ENCODE measurements at regions not wholly inside any gene's neighbourhood (a gene's known extent, or its start where the extent isn't known, plus 50 kb on each side); places are given as distances from the start of the nearest gene placed in this dataset.

- H3K27me3 ChIP-seq (ENCODE audit: insufficient read depth, low read length), result no peaks in the 10 kb centered on the region
- no peaks in the 10 kb centered on the region for H3K9me2 ChIP-seq (ENCODE audit: low read depth, low read length)
- no peaks in the 10 kb centered on the region for H3K4me1 ChIP-seq (ENCODE audit: insufficient read depth, low read length, severe bottlenecking)
- no peaks in the 10 kb centered on the region for H3K36me3 ChIP-seq (ENCODE audit: insufficient read depth, low read length)
- no peak overlapping the region for H2AFZ ChIP-seq (ENCODE audit: low read length)
- H3K27ac ChIP-seq (ENCODE audit: low read depth, low read length, poor library complexity, severe bottlenecking), result no peak overlapping the region
- H4K20me1 ChIP-seq (ENCODE audit: insufficient read depth, low read length), result no peaks in the 10 kb centered on the region
- no peaks in the 10 kb centered on the region for H3F3A ChIP-seq (ENCODE audit: insufficient read depth, low read length)
- no peak overlapping the region for H3K4me3 ChIP-seq (ENCODE audit: low read depth, low read length, poor library complexity, severe bottlenecking)
- H3K79me2 ChIP-seq (ENCODE audit: insufficient read depth, low read length), result no peaks in the 10 kb centered on the region
- no peak for TF ChIP-seq EZH2 (IDR thresholded peaks at IDR 0.05; ENCODE audit: borderline replicate concordance, low read length)
- TF ChIP-seq CTCF (IDR thresholded peaks at IDR 0.05; ENCODE audit: low read length), result no peak
- no peak overlapping the region for H3K4me2 ChIP-seq (ENCODE audit: low read length)
- H3K9me3 ChIP-seq (ENCODE audit: low read length), result no peaks in the 10 kb centered on the region
- H3K9ac ChIP-seq (ENCODE audit: low read length), result no peak overlapping the region
Observed at GRCh38 chr2:215677481-215677880, 241.6 kb upstream of the FN1 start.

- H3K4me3 ChIP-seq (ENCODE audit: low read depth, low read length, poor library complexity, severe bottlenecking), result no peak overlapping the region
- H3K4me1 ChIP-seq (ENCODE audit: insufficient read depth, low read length, severe bottlenecking), result no peaks in the 10 kb centered on the region
- no peaks in the 10 kb centered on the region for H3F3A ChIP-seq (ENCODE audit: insufficient read depth, low read length)
- H3K79me2 ChIP-seq (ENCODE audit: insufficient read depth, low read length), result no peaks in the 10 kb centered on the region
- no peak overlapping the region for H3K27ac ChIP-seq (ENCODE audit: low read depth, low read length, poor library complexity, severe bottlenecking)
- H4K20me1 ChIP-seq (ENCODE audit: insufficient read depth, low read length), result no peaks in the 10 kb centered on the region
- no peak overlapping the region for H3K9ac ChIP-seq (ENCODE audit: low read length)
- TF ChIP-seq CTCF (IDR thresholded peaks at IDR 0.05; ENCODE audit: low read length), result no peak
- TF ChIP-seq EZH2 (IDR thresholded peaks at IDR 0.05; ENCODE audit: borderline replicate concordance, low read length), result no peak
- no peaks in the 10 kb centered on the region for H3K9me2 ChIP-seq (ENCODE audit: low read depth, low read length)
- no peaks in the 10 kb centered on the region for H3K9me3 ChIP-seq (ENCODE audit: low read length)
- no peaks in the 10 kb centered on the region for H3K27me3 ChIP-seq (ENCODE audit: insufficient read depth, low read length)
- no peaks in the 10 kb centered on the region for H3K36me3 ChIP-seq (ENCODE audit: insufficient read depth, low read length)
- H2AFZ ChIP-seq (ENCODE audit: low read length), result no peak overlapping the region
- no peak overlapping the region for H3K4me2 ChIP-seq (ENCODE audit: low read length)
Observed at GRCh38 chr2:215672406-215672805, 236.5 kb upstream of the FN1 start.

- TF ChIP-seq EZH2 (IDR thresholded peaks at IDR 0.05; ENCODE audit: borderline replicate concordance, low read length) (no peak), CTCF (IDR thresholded peaks at IDR 0.05; ENCODE audit: low read length) (no peak)
- Histone ChIP-seq H2AFZ (ENCODE audit: low read length) (no peak overlapping the region), H3K9me2 (ENCODE audit: low read depth, low read length) (no peaks in the 10 kb centered on the region), H3K79me2 (ENCODE audit: insufficient read depth, low read length) (no peaks in the 10 kb centered on the region), H3K27me3 (ENCODE audit: insufficient read depth, low read length) (no peaks in the 10 kb centered on the region), H3K9me3 (ENCODE audit: low read length) (no peaks in the 10 kb centered on the region), H3K9ac (ENCODE audit: low read length) (no peak overlapping the region), H3K4me2 (ENCODE audit: low read length) (no peak overlapping the region), H3K4me3 (ENCODE audit: low read depth, low read length, poor library complexity, severe bottlenecking) (no peak overlapping the region), H3F3A (ENCODE audit: insufficient read depth, low read length) (no peaks in the 10 kb centered on the region), H3K36me3 (ENCODE audit: insufficient read depth, low read length) (no peaks in the 10 kb centered on the region), H4K20me1 (ENCODE audit: insufficient read depth, low read length) (no peaks in the 10 kb centered on the region), H3K4me1 (ENCODE audit: insufficient read depth, low read length, severe bottlenecking) (no peaks in the 10 kb centered on the region), H3K27ac (ENCODE audit: low read depth, low read length, poor library complexity, severe bottlenecking) (no peak overlapping the region)
Observed at GRCh38 chr2:215671691-215672090, 235.8 kb upstream of the FN1 start.
